HCT116 (cell line): ENCODE measurements at regions not wholly inside any gene's neighbourhood (a gene's known extent, or its start where the extent isn't known, plus 50 kb on each side); places are given as distances from the start of the nearest gene placed in this dataset.

Source experiments
- CEBPB ChIP-seq: IDR thresholded peaks from 2 replicates; pipeline ENCODE4 v1.6.1; 2012; ENCODE audit warnings: low read depth
- CTCF ChIP-seq, 3 experiments: fragments of 200-600 bp in 1 of 3; sonication (generic) in 1 of 3; IDR thresholded peaks in 2 of 3; conservative IDR thresholded peaks in 1 of 3; 2 replicates each; pipeline ENCODE4 v1.5.1; 2012 to 2017; ENCODE audit warnings: low read depth in 2 of 3, low read length in 2 of 3, antibody characterized with exemption in 1 of 3, borderline replicate concordance in 1 of 3, control low read depth in 1 of 3, mild to moderate bottlenecking in 1 of 3, mixed read lengths in 1 of 3, mixed run types in 1 of 3, moderate library complexity in 1 of 3; ENCODE audit not compliant: insufficient read depth in 1 of 3
- EZH2 ChIP-seq: fragments of 200-600 bp; sonication (generic); IDR thresholded peaks from 2 replicates; pipeline ENCODE4 v1.6.1; 2017; ENCODE audit warnings: antibody characterized with exemption, mixed run types
- EZH2phosphoT487 ChIP-seq: fragments of 200-600 bp; IDR thresholded peaks from 2 replicates; pipeline ENCODE4 v1.6.1; 2018; ENCODE audit warnings: antibody characterized with exemption, borderline replicate concordance

- no peak for TF ChIP-seq EZH2phosphoT487
- no peak for TF ChIP-seq CEBPB
- no peak for TF ChIP-seq CTCF (IDR thresholded peaks at IDR 0.05 in 2 of 3, conservative IDR thresholded peaks at IDR 0.05 in 1 of 3; ENCODE audit: borderline replicate concordance in 1 of 3, insufficient read depth in 1 of 3, low read depth in 2 of 3, low read length in 2 of 3)
- TF ChIP-seq EZH2 = no peak
Observed at GRCh38 chr3:33929813-33930212, 131.4 kb downstream of the PDCD6IP start.
